Hepatic stellate cell (primary cell): ENCODE measurements at regions not wholly inside any gene's neighbourhood (a gene's known extent, or its start where the extent isn't known, plus 50 kb on each side); places are given as distances from the start of the nearest gene placed in this dataset.
"Not testable (repeated sequence)": the region's sequence is repeated elsewhere in the genome, so short reads cannot be mapped to it uniquely, and the experiment has no call there.

Experiments
- DNase-seq: peaks from one replicate; pipeline ENCODE4 v3.0.0; 2011; ENCODE audit warnings: low spot score

DNA sequence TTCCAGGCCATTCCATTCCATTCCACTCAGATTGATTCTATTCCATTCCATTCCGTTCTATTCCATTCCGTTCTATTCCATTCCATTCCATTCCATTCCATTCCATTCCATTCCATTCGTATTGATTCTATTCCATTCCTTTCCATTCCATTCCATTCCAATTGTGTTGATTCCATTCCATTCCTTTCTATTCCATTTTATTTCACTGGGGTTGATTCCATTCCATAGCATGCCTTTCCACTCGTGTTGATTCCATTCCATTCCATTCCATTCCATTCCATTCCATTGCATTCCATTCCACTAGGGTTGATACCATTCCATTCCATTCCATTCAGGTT lies 1142.3 kb downstream of the RPIA start:
- no peak for DNase-seq

- DNase-seq: no peak
Measured at GRCh38 chr2:89834306-89834705, 1142.8 kb downstream of the RPIA start.

GRCh38 chr2:89836326-89836725 lies 1144.9 kb downstream of the RPIA start:
- not testable (repeated sequence) for DNase-seq

DNA sequence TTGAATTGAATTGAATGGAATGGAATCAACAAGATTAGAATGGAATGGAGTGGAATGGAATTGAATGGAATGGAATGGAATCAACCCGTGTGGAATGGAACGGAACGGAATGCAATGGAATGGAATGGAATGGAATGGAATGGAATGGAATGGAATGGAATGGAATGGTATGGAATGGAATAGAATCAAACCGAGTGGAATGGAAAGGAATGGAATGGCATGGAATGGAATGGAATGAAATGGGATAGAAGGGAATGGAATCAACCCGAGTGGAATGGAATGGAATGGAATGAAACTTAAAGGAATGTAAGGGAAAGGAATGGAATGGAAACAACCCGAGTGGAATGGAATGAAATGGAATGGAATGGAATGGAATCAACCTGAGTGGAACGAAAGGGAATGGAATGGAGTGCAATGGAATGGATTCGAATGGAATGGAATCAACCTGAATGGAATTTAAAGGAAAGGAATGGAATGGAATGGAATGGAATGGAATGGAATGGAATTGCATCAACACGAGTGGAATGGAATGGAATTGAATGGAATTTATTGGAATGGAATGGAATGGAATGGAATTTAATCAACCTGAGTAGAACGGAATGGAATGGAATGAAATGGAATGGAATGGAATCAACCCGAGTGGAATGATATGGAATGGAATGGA lies 1146.6 kb downstream of the RPIA start:
- no peak for DNase-seq

- DNase-seq: not testable (repeated sequence)
Measured at GRCh38 chr2:89840175-89840574, 1148.7 kb downstream of the RPIA start.

DNA sequence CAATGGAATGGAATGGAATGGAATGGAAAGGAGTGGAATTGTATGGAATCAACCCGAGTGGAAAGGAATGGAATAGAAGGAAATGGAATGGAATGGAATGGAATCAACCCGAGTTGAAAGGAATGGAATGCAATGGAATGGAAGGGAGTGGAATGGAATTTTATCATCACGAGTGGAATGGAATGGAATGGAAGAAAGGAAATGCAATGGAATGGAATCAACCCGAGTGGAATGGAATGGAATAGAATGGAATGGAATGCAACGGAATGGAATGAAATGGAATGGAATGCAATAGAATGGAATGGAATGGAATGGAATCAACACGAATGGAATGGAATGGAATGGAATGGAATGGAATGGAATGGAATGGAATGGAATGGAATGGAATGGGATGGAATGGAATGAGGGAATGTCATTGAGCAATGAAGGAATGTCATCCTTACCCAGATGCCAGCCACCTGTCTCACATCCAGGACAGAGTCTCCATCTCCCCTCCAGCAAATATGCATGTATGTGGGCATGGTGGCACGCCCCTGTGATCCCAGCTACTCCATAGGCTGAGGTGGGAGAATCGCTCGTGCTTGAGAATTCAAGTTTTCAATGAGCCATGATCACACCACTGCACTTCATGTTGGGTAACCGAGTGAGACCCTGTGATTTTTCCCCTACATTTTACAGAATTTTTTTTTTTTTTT lies 1149.5 kb downstream of the RPIA start:
- DNase-seq: not testable (repeated sequence)

DNA sequence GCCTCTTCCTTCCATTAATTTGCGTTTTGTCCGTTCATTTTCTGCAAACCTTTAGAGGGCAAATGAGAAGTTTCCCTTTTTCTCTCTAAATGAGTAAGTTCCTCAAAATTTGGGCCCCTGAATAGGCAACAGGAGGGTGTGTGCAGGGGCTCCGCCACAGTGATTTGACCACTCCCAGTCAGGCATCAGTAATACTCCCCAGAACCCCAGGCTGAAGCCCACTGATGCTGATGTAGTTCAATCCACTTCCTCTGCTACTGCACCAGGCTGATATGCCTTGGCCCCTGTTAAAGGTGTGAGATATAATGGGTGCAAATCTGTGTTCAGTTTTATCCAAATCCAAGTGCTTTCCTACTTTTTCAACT lies 1150.0 kb downstream of the RPIA start:
- no peak for DNase-seq

DNA sequence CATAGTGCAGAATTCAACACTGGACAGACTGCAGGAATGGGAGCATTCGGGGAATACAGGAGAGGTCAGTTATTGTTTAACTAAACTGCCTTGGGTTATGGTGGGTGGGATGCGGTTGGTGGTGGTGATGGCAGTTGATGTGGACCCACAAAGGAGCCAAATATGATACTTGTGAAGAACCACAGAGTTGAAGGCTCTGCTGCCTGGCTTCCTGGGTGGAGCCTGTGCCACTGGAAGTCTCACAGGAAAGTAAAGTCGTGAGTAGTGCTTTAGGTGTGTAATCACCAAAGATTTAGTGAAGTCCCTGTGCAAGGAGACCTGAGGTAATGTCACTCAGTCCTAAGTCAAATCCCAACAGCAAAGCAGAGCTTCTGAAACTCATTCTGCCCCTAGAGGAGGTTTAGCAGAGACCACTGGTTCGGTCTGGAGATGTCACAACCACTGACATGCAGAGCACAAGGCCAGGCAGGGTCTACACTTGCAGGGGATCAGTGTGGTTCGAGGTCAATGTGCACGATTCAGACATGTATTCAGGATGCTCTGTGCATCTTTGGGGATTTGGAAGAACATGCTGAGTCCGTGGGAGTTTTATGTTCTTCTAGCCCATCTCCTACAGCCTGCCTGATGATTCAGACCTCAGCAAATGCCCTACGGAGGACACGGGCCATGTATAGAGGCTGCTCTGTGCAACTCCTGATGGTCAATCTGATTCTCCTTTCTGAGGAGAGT lies 1150.9 kb downstream of the RPIA start:
- DNase-seq: peak; percentile 0

DNA sequence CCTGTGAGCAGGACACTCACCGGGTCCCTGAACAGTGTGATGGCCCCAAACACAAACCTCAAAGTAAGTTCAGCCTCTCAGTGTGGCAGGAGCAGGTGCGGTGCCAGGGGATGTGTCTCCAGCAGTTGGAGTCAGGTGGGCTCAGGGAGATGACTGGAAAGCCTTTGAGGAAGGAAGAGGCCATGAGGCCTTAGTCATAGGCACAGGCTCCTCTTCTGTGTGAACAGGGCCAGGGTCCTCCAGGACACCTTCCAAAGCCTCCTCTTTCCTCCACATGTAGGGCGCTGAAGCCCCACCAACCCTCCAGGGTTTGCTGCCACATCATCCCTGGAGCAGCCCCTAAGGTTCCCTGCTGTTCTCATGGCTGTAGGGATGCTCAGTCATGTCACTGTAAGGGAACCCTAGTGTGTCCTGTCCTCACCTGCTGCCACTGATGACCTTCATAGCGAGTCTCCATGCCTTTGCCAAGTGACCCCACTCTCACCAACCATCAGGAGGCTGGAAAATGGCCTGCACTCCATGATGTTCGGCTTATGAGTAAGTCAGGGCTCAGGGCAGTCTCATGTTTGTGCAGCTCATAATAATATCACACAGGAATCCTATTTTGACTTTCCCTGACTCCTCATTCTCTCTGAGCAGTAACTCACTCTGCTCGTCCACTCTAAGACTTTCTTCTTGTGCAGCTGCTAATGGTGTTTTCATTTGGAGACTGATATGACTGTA lies 1152.9 kb downstream of the RPIA start:
- DNase-seq: peak; percentile 0

GRCh38 chr2:89845532-89845931 lies 1154.1 kb downstream of the RPIA start:
- DNase-seq: no peak

- DNase-seq: no peak
Measured at GRCh38 chr2:89848114-89848513, 1156.6 kb downstream of the RPIA start.

DNA sequence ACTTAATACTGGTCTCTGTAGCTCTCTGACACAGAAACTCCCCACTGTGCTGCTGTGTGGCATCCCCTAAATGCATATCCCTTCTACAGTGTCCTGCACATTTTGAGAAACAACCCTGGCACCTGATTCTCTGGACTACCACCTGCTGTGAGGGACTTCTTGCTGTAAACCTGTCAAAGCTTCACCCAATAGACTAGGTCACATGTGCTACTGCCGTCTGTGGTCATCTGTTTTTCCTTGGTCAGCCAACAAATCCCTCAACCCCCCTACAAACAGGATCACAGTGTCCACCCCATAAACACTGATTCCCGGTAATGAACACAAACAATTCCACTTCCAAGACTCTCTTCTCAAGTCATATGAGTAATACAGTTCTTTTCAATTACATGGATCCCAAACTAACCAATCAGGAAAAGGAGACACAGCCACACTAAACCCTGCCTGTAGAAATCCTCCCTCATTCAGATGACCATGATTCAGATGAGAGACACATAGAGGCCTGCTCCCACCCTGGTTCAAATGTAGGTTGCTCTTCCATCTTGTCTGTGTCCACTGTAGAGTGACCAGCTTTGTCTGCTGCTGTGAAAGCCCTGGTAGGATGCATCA lies 1157.4 kb downstream of the RPIA start:
- DNase-seq: no peak

DNA sequence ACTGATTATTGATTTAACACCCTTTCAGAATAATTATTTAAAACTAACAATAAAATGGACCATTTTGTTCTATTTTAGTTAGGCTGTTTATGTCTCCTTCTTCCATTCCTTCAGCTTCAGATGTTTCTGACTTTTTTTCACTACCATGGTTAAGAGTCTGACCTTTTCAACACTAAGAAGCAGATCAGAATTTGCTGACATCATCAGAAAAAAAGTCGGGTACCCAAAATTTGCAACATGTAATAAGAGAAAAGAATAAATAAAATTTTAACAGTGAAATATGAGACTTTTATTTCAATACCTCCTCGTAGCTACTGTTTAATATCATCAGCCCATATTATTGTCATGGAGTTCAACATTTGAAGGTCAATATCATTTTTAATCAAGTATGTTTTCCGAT lies 1158.3 kb downstream of the RPIA start:
- no peak for DNase-seq

DNA sequence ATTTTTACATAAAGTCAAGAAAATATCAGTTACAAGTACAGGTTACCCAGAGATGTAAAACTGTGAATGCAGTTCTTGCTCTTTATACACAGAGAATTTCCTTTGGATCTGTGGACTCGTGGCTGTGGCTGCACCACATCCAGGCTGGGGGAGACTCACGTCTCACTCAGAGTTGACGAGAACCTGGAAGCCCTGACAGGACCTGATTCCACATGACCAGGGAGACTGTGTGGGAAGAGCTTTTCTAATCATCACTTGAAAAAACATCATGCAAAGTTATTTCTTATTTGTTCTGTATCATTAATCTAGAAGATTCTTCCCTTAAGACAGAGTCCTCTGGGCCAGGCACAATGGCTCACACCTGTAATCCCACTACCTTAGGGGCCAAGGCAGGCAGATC lies 1159.0 kb downstream of the RPIA start:
- no peak for DNase-seq

- peak; percentile 0 for DNase-seq
Measured at GRCh38 chr2:89850881-89851582, 1159.6 kb downstream of the RPIA start.

GRCh38 chr2:89851583-89851905 lies 1160.1 kb downstream of the RPIA start:
- DNase-seq: no peak

DNA sequence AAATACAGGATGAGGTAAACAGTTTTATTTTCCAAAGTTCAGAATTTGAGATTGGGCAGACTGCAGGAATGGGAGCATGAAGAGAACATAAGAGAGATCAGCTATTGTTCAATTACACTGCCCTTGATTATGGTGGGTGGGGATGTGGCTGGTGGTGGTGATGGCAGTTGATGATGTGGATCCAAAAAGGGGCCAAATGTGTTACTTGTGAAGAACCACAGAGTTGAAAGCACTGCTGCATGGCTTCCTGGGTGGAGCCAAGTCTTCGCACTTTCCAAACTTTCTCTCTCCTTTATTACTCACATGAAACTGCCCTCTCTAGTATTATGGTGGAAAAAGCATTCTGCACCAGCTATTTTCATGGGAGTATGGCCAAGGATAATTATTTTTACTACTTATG lies 1162.0 kb downstream of the RPIA start:
- DNase-seq: not testable (repeated sequence)

GRCh38 chr2:89855752-89856151 lies 1164.3 kb downstream of the RPIA start:
- not testable (repeated sequence) for DNase-seq

- DNase-seq: not testable (repeated sequence)
Measured at GRCh38 chr2:89856305-89856704, 1164.8 kb downstream of the RPIA start.

DNA sequence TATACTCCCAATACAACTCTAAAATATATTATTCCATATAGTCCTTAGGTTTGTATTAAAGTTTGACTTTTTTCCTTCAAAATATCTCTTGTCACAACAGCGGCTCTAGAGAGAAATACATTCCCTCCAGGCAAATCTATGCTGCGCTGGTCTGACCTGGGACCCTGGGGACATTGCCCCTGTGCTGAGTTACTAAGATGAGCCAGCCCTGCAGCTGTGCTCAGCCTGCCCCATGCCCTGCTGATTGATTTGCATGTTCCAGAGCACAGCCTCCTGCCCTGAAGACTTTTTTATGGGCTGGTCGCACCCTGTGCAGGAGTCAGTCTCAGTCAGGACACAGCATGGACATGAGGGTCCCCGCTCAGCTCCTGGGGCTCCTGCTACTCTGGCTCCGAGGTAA lies 1170.7 kb downstream of the RPIA start:
- not testable (repeated sequence) for DNase-seq

GRCh38 chr2:89863209-89863608 lies 1171.7 kb downstream of the RPIA start:
- not testable (repeated sequence) for DNase-seq
